Kidney (tissue), 13 donors: ENCODE measurements at regions not wholly inside any gene's neighbourhood (a gene's known extent, or its start where the extent isn't known, plus 50 kb on each side); places are given as distances from the start of the nearest gene placed in this dataset.
"Not testable (repeated sequence)": the region's sequence is repeated elsewhere in the genome, so short reads cannot be mapped to it uniquely, and the experiment has no call there.

ENCODE experiments used
- DNase-seq, 5 donors: peaks; one replicate each; pipeline ENCODE4 v3.0.0-alpha.2; 2013 to 2020
- FAIRE-seq: peaks from 2 replicates; lab custom pipeline; 2012; peaks lifted over from hg19 to GRCh38; lab: Jason Lieb, UNC
- H3K27ac ChIP-seq, 2 donors: one replicate each; pipeline ENCODE4 v1.7.0; 2013; ENCODE audit warnings: low read depth in 2 of 2, low read length in 2 of 2, inconsistent platforms in 1 of 2
- H3K27me3 ChIP-seq: one replicate; pipeline ENCODE4 v1.7.1; 2013; ENCODE audit warnings: low read length, inconsistent platforms; ENCODE audit not compliant: control insufficient read depth, insufficient read depth
- H3K36me3 ChIP-seq, 3 donors: one replicate each; pipeline versions ENCODE4 v1.7.0 to v1.7.1; 2013; ENCODE audit warnings: low read length in 3 of 3, control low read depth in 1 of 3, inconsistent platforms in 1 of 3; ENCODE audit not compliant: insufficient read depth in 3 of 3, control insufficient read depth in 2 of 3
- H3K4me1 ChIP-seq, 3 donors: one replicate each; pipeline versions ENCODE4 v1.7.0 to v1.7.1; 2013; ENCODE audit warnings: low read length in 3 of 3, inconsistent platforms in 1 of 3, low read depth in 1 of 3; ENCODE audit not compliant: control insufficient read depth in 2 of 3, insufficient read depth in 2 of 3
- H3K4me3 ChIP-seq, 3 donors: one replicate each; pipeline versions ENCODE4 v1.7.0 to v1.8.1; 2013; ENCODE audit warnings: low read length in 3 of 3, control low read depth in 1 of 3, inconsistent platforms in 1 of 3
- H3K9ac ChIP-seq, 3 donors: one replicate each; pipeline versions ENCODE4 v1.7.0 to v1.7.1; 2013; ENCODE audit warnings: low read length in 3 of 3, control low read depth in 1 of 3, inconsistent platforms in 1 of 3
- H3K9me3 ChIP-seq, 3 donors: one replicate each; pipeline versions ENCODE4 v1.7.0 to v1.7.1; 2013; ENCODE audit warnings: low read length in 3 of 3, control low read depth in 1 of 3, inconsistent platforms in 1 of 3; ENCODE audit not compliant: control insufficient read depth in 2 of 3, insufficient read depth in 1 of 3
- CTCF ChIP-seq: IDR thresholded peaks from 3 replicates; pipeline ENCODE4 v1.5.1; 2012; ENCODE audit warnings: mild to moderate bottlenecking, moderate library complexity, borderline replicate concordance; ENCODE audit not compliant: insufficient read depth; ENCODE audit errors: extremely low read depth
- intact Hi-C: fragments of 100-400 bp; cut with DNase I; formaldehyde crosslinking; loops from one replicate; pipeline ENCODE4 v1.11.1; 2022
- donor health status: control.
- donor health status: control.
- donor health status: control.
- donor health status: control.
- donor health status: control.
- donor health status: DM: yes; HTN: yes; CAD: no.
- donor health status: Normal renal cell carcinoma (clear cell type).

DNA sequence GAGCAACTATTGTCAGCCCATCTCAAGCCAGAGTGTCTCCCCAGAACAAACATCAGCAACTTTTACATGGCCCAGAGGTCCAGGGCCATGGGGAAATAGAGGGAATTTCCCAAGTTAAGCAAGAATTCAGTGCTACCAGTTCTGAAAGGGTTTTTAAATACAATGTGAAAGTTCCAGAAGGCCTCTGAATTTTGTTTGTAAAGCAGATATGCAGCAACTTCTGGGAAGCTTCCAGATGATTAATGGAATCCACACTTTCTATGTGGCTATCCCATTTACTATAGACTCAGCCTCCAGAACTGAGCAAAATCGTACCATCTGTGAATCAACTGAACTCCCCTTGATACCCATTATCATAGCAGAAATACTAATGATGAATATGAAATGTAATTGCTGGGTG is 93.8 kb downstream of the FEM1C start:
- H3K27me3 ChIP-seq, result no peaks in the 10 kb centered on the region
- intact Hi-C loops, result no loop called here
- no peak overlapping the region for H3K27ac ChIP-seq
- H3K36me3 ChIP-seq, result no peaks in the 10 kb centered on the region
- no peak overlapping the region for H3K4me3 ChIP-seq
- H3K4me1 ChIP-seq, result no peaks in the 10 kb centered on the region
- TF ChIP-seq CTCF, result no peak
- H3K9ac ChIP-seq, result no peak overlapping the region
- H3K9me3 ChIP-seq, result no peaks in the 10 kb centered on the region
- DNase-seq, result peak in 1 of 5 donors; percentile 43
- FAIRE-seq, result no peak

GRCh38 chr5:115448630-115449029 is 95.9 kb downstream of the FEM1C start:
- H3K9me3 ChIP-seq, H3K27me3 ChIP-seq, H3K4me3 ChIP-seq, intact Hi-C loops, H3K36me3 ChIP-seq, H3K4me1 ChIP-seq, H3K27ac ChIP-seq, DNase-seq, H3K9ac ChIP-seq, FAIRE-seq: not testable (repeated sequence)

GRCh38 chr5:115440782-115441451 is 103.7 kb downstream of the FEM1C start:
- H3K27me3 ChIP-seq, result no peaks in the 10 kb centered on the region
- H3K4me1 ChIP-seq, result no peaks in the 10 kb centered on the region
- H3K27ac ChIP-seq, result no peak overlapping the region
- FAIRE-seq, result no peak
- H3K9me3 ChIP-seq, result peaks cover 0 to 13% (median 0%) of the 10 kb centered on the region in 3 donors
- H3K4me3 ChIP-seq, result no peak overlapping the region
- no peak for DNase-seq
- H3K9ac ChIP-seq, result no peak overlapping the region
- intact Hi-C loops, result no loop called here
- no peaks in the 10 kb centered on the region for H3K36me3 ChIP-seq
- TF ChIP-seq CTCF, result no peak

GRCh38 chr5:115439639-115440038 is 104.9 kb downstream of the FEM1C start:
- TF ChIP-seq CTCF, result no peak
- H3K27ac ChIP-seq, result no peak overlapping the region
- no peaks in the 10 kb centered on the region for H3K4me1 ChIP-seq
- H3K36me3 ChIP-seq, result no peaks in the 10 kb centered on the region
- H3K27me3 ChIP-seq, result no peaks in the 10 kb centered on the region
- peaks cover 0 to 13% (median 0%) of the 10 kb centered on the region in 3 donors for H3K9me3 ChIP-seq
- FAIRE-seq (no peak), DNase-seq (no peak)
- intact Hi-C loops, result no loop called here
- no peak overlapping the region for H3K4me3 ChIP-seq
- H3K9ac ChIP-seq, result no peak overlapping the region
